ENCODE measurements at regions not wholly inside any gene's neighbourhood (a gene's known extent, or its start where the extent isn't known, plus 50 kb on each side); places are given as distances from the start of the nearest gene placed in this dataset.

- TF ChIP-seq EZH2 (IDR thresholded peaks at IDR 0.05; ENCODE audit: borderline replicate concordance, low read depth, low read length, severe bottlenecking) (no peak), CTCF (IDR thresholded peaks at IDR 0.05; ENCODE audit: borderline replicate concordance, extremely low read depth, low read length, poor library complexity, severe bottlenecking) (no peak)
- no peak for ATAC-seq (ENCODE audit: insufficient read depth, low read depth)
- no peaks in the 10 kb centered on the region for H4K20me1 ChIP-seq (ENCODE audit: insufficient read depth, low read length)
- DNase-seq: no peak
- no peaks in the 10 kb centered on the region for H3K36me3 ChIP-seq (ENCODE audit: insufficient read depth, low read length)
- no peaks in the 10 kb centered on the region for H3K27me3 ChIP-seq (ENCODE audit: insufficient read depth, low read length, poor library complexity)
- no peak overlapping the region for H2AFZ ChIP-seq (ENCODE audit: low read depth, low read length)
- H3K27ac ChIP-seq (ENCODE audit: low read length): no peak overlapping the region
- H3K4me2 ChIP-seq (ENCODE audit: insufficient read depth, low read length): no peak overlapping the region
- H3K4me1 ChIP-seq (ENCODE audit: insufficient read depth, low read length): no peaks in the 10 kb centered on the region
- H3K9me3 ChIP-seq (ENCODE audit: insufficient read depth, low read length, severe bottlenecking): no peaks in the 10 kb centered on the region
- no peaks in the 10 kb centered on the region for H3K79me2 ChIP-seq (ENCODE audit: insufficient read depth, low read length)
- no peak overlapping the region for H3K4me3 ChIP-seq (ENCODE audit: low read depth in 1 of 2, low read length in 2 of 2)
- H3K9ac ChIP-seq (ENCODE audit: low read depth, low read length): no peak overlapping the region
Measured at GRCh38 chr5:30867711-30868110, 325.8 kb upstream of the CDH6 start.

GRCh38 chr5:30866142-30866541 lies 327.3 kb upstream of the CDH6 start:
- Histone ChIP-seq H2AFZ (ENCODE audit: low read depth, low read length) (no peak overlapping the region), H3K9ac (ENCODE audit: low read depth, low read length) (no peak overlapping the region), H3K79me2 (ENCODE audit: insufficient read depth, low read length) (no peaks in the 10 kb centered on the region), H3K4me1 (ENCODE audit: insufficient read depth, low read length) (no peaks in the 10 kb centered on the region), H4K20me1 (ENCODE audit: insufficient read depth, low read length) (no peaks in the 10 kb centered on the region), H3K4me2 (ENCODE audit: insufficient read depth, low read length) (no peak overlapping the region), H3K36me3 (ENCODE audit: insufficient read depth, low read length) (no peaks in the 10 kb centered on the region), H3K27ac (ENCODE audit: low read length) (no peak overlapping the region), H3K4me3 (ENCODE audit: low read depth in 1 of 2, low read length in 2 of 2) (no peak overlapping the region), H3K9me3 (ENCODE audit: insufficient read depth, low read length, severe bottlenecking) (no peaks in the 10 kb centered on the region), H3K27me3 (ENCODE audit: insufficient read depth, low read length, poor library complexity) (no peaks in the 10 kb centered on the region)
- TF ChIP-seq EZH2 (IDR thresholded peaks at IDR 0.05; ENCODE audit: borderline replicate concordance, low read depth, low read length, severe bottlenecking) (no peak), CTCF (IDR thresholded peaks at IDR 0.05; ENCODE audit: borderline replicate concordance, extremely low read depth, low read length, poor library complexity, severe bottlenecking) (no peak)
- DNase-seq (no peak), ATAC-seq (ENCODE audit: insufficient read depth, low read depth) (no peak)

GRCh38 chr5:30856242-30856641 lies 337.2 kb upstream of the CDH6 start:
- no peak overlapping the region for H3K4me3 ChIP-seq (ENCODE audit: low read depth in 1 of 2, low read length in 2 of 2)
- no peak for ATAC-seq (ENCODE audit: insufficient read depth, low read depth)
- H3K36me3 ChIP-seq (ENCODE audit: insufficient read depth, low read length): no peaks in the 10 kb centered on the region
- TF ChIP-seq CTCF (IDR thresholded peaks at IDR 0.05; ENCODE audit: borderline replicate concordance, extremely low read depth, low read length, poor library complexity, severe bottlenecking): no peak
- no peak overlapping the region for H3K9ac ChIP-seq (ENCODE audit: low read depth, low read length)
- no peak for DNase-seq
- no peaks in the 10 kb centered on the region for H4K20me1 ChIP-seq (ENCODE audit: insufficient read depth, low read length)
- no peaks in the 10 kb centered on the region for H3K9me3 ChIP-seq (ENCODE audit: insufficient read depth, low read length, severe bottlenecking)
- no peaks in the 10 kb centered on the region for H3K79me2 ChIP-seq (ENCODE audit: insufficient read depth, low read length)
- no peak overlapping the region for H2AFZ ChIP-seq (ENCODE audit: low read depth, low read length)
- no peaks in the 10 kb centered on the region for H3K27me3 ChIP-seq (ENCODE audit: insufficient read depth, low read length, poor library complexity)
- no peak overlapping the region for H3K4me2 ChIP-seq (ENCODE audit: insufficient read depth, low read length)
- no peaks in the 10 kb centered on the region for H3K4me1 ChIP-seq (ENCODE audit: insufficient read depth, low read length)
- H3K27ac ChIP-seq (ENCODE audit: low read length): no peak overlapping the region

- no peak overlapping the region for H3K4me2 ChIP-seq (ENCODE audit: insufficient read depth, low read length)
- no peak overlapping the region for H3K9ac ChIP-seq (ENCODE audit: low read depth, low read length)
- TF ChIP-seq EZH2 (IDR thresholded peaks at IDR 0.05; ENCODE audit: borderline replicate concordance, low read depth, low read length, severe bottlenecking) (no peak), CTCF (IDR thresholded peaks at IDR 0.05; ENCODE audit: borderline replicate concordance, extremely low read depth, low read length, poor library complexity, severe bottlenecking) (no peak)
- no peak overlapping the region for H3K27ac ChIP-seq (ENCODE audit: low read length)
- no peak overlapping the region for H3K4me3 ChIP-seq (ENCODE audit: low read depth in 1 of 2, low read length in 2 of 2)
- H3K36me3 ChIP-seq (ENCODE audit: insufficient read depth, low read length): no peaks in the 10 kb centered on the region
- no peaks in the 10 kb centered on the region for H3K79me2 ChIP-seq (ENCODE audit: insufficient read depth, low read length)
- H3K9me3 ChIP-seq (ENCODE audit: insufficient read depth, low read length, severe bottlenecking): no peaks in the 10 kb centered on the region
- no peaks in the 10 kb centered on the region for H3K4me1 ChIP-seq (ENCODE audit: insufficient read depth, low read length)
- no peak for ATAC-seq (ENCODE audit: insufficient read depth, low read depth)
- no peak for DNase-seq
- H4K20me1 ChIP-seq (ENCODE audit: insufficient read depth, low read length): no peaks in the 10 kb centered on the region
- H3K27me3 ChIP-seq (ENCODE audit: insufficient read depth, low read length, poor library complexity): no peaks in the 10 kb centered on the region
- H2AFZ ChIP-seq (ENCODE audit: low read depth, low read length): no peak overlapping the region
Measured at GRCh38 chr5:30853158-30853557, 340.3 kb upstream of the CDH6 start.

All from DND-41 (cell line).